ENCODE measurements at regions not wholly inside any gene's neighbourhood (a gene's known extent, or its start where the extent isn't known, plus 50 kb on each side); places are given as distances from the start of the nearest gene placed in this dataset.

- Histone ChIP-seq H3K27me3 (no peaks in the 10 kb centered on the region), H3K9me3 (peaks cover 0 to 9% (median 0%) of the 10 kb centered on the region in 3 donors), H3K36me3 (no peaks in the 10 kb centered on the region), H3K27ac (no peak overlapping the region), H3K4me3 (no peak overlapping the region), H3K4me1 (peaks cover 0 to 4% (median 0%) of the 10 kb centered on the region in 3 donors)
- ATAC-seq = no peak
- no peak for TF ChIP-seq POLR2A (IDR thresholded peaks at IDR 0.05)
- no peak for TF ChIP-seq CTCF (IDR thresholded peaks at IDR 0.05)
- TF ChIP-seq EP300 (IDR thresholded peaks at IDR 0.05) = no peak
- TF ChIP-seq POLR2AphosphoS5 (IDR thresholded peaks at IDR 0.05) = no peak
- 65 to 70% methylated on average over 4 to 6 of the region's 6 CpGs for WGBS, 2 donors (ENCODE audit: low coverage in 1 of 2)
These were observed 436.5 kb downstream of the LMO4 start for GRCh38 chr1:87765057-87765680.

DNA sequence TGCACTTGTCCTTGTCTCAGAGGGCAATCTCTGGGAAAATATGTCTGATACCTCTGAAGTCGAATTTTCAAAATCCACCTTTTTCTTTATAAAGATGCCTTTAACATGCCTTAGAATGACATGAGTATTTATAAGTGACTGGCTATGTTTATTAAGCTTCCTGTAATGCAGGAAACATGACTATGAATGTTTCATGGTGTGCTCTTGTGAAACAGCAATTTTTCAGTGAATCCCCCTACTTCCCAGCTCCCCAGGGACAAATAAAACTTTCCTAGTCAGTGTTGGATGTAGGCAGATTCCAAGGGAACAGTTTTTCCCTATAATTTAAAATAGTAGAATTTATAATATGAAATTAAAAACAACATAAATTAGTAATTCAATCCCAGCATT, 437.0 kb downstream of the LMO4 start:
- 56 to 86% methylated on average over 1 of the region's 1 CpG for WGBS, 2 donors (ENCODE audit: low coverage in 1 of 2)
- Histone ChIP-seq H3K4me3 (no peak overlapping the region), H3K36me3 (no peaks in the 10 kb centered on the region), H3K27ac (no peak overlapping the region), H3K9me3 (peaks cover 0 to 9% (median 0%) of the 10 kb centered on the region in 3 donors), H3K27me3 (no peaks in the 10 kb centered on the region), H3K4me1 (no peaks in the 10 kb centered on the region)
- TF ChIP-seq POLR2A (IDR thresholded peaks at IDR 0.05) = no peak
- TF ChIP-seq CTCF (IDR thresholded peaks at IDR 0.05) = no peak
- TF ChIP-seq EP300 (IDR thresholded peaks at IDR 0.05) = no peak
- TF ChIP-seq POLR2AphosphoS5 (IDR thresholded peaks at IDR 0.05) = no peak
- no peak for ATAC-seq

DNA sequence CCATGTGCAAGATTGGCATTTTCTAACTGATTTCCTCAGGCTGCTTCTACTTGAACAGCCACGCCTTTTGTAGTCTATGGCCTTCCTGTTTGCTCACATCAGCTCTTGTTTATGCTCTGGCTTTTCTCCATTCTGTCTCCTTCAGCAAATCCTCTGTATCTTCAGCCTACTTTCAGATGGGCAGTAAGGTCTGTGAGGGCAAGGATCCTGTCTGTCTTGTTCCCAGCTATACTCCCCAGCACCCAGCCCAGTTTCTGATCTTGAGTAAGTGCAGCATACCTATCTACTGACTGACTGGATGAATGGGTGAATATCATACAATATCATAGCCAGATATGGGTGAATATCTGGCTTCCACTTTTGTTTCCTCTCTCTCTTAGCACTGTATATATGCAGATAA, 438.1 kb downstream of the LMO4 start:
- Histone ChIP-seq H3K9me3 (peaks cover 0 to 9% (median 0%) of the 10 kb centered on the region in 3 donors), H3K36me3 (no peaks in the 10 kb centered on the region), H3K27ac (no peak overlapping the region), H3K27me3 (no peaks in the 10 kb centered on the region), H3K4me3 (no peak overlapping the region), H3K4me1 (no peaks in the 10 kb centered on the region)
- no peak for ATAC-seq
- TF ChIP-seq POLR2A (IDR thresholded peaks at IDR 0.05) (no peak), POLR2AphosphoS5 (IDR thresholded peaks at IDR 0.05) (no peak), EP300 (IDR thresholded peaks at IDR 0.05) (no peak), CTCF (IDR thresholded peaks at IDR 0.05) (no peak)
- WGBS, 2 donors (ENCODE audit: low coverage in 1 of 2) = 91 to 100% methylated on average over 1 of the region's 1 CpG

GRCh38 chr1:87778896-87779295, 450.2 kb downstream of the LMO4 start:
- Histone ChIP-seq H3K4me3 (no peak overlapping the region), H3K27ac (no peak overlapping the region), H3K9me3 (no peaks in the 10 kb centered on the region), H3K4me1 (peaks cover 0 to 25% (median 5%) of the 10 kb centered on the region in 3 donors), H3K36me3 (no peaks in the 10 kb centered on the region), H3K27me3 (no peaks in the 10 kb centered on the region)
- WGBS, 2 donors (ENCODE audit: low coverage in 1 of 2) = 77 to 89% methylated on average over 1 to 3 of the region's 3 CpGs
- ATAC-seq = no peak
- TF ChIP-seq POLR2A (IDR thresholded peaks at IDR 0.05) (no peak), POLR2AphosphoS5 (IDR thresholded peaks at IDR 0.05) (no peak)

GRCh38 chr1:87781554-87781953, 452.9 kb downstream of the LMO4 start:
- no peaks in the 10 kb centered on the region for H3K9me3 ChIP-seq
- no peak overlapping the region for H3K4me3 ChIP-seq
- WGBS, 2 donors (ENCODE audit: low coverage in 1 of 2) = 20 to 40% methylated on average over 1 of the region's 1 CpG
- no peaks in the 10 kb centered on the region for H3K36me3 ChIP-seq
- peak overlapping the region in 3 of 4 donors; percentile 66 to 70 (median 67) for H3K27ac ChIP-seq
- no peak for TF ChIP-seq EP300 (IDR thresholded peaks at IDR 0.05)
- no peak for TF ChIP-seq POLR2A (IDR thresholded peaks at IDR 0.05)
- peak; percentile 56 for TF ChIP-seq POLR2AphosphoS5 (IDR thresholded peaks at IDR 0.05)
- ATAC-seq = peak; percentile 48
- H3K4me1 ChIP-seq = peaks cover 0 to 25% (median 5%) of the 10 kb centered on the region in 3 donors
- H3K27me3 ChIP-seq = no peaks in the 10 kb centered on the region

DNA sequence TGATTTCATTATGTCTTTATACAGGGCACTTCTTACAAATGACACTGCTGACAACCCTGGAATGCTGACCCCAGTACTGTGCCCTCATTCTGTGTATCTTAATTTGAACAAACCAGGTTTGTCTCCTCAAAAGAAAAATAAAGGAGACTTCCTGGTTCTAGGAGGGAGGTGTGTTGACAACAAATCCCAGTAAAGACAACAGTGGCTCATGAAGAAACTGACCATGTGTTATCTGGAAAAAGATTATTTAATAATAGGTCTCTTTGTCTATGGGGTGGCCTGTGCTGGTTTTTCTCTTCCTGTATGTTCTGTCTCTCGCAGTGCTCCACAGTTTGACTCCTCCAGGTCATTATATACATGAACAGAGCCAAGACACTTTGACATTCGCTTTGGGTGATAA, 454.6 kb downstream of the LMO4 start:
- H3K36me3 ChIP-seq = no peaks in the 10 kb centered on the region
- TF ChIP-seq POLR2A (IDR thresholded peaks at IDR 0.05) = no peak
- TF ChIP-seq EP300 (IDR thresholded peaks at IDR 0.05) = no peak
- no peak for TF ChIP-seq POLR2AphosphoS5 (IDR thresholded peaks at IDR 0.05)
- TF ChIP-seq CTCF (IDR thresholded peaks at IDR 0.05) = no peak
- peaks cover 0 to 25% (median 5%) of the 10 kb centered on the region in 3 donors for H3K4me1 ChIP-seq
- no peaks in the 10 kb centered on the region for H3K9me3 ChIP-seq
- H3K27ac ChIP-seq = no peak overlapping the region
- no peak overlapping the region for H3K4me3 ChIP-seq
- WGBS, 2 donors (ENCODE audit: low coverage in 1 of 2) = 58 to 67% methylated on average over 2 of the region's 2 CpGs
- ATAC-seq = no peak
- H3K27me3 ChIP-seq = no peaks in the 10 kb centered on the region
